Trophoblast cell (in vitro differentiated cells and primary cell): ENCODE measurements at regions not wholly inside any gene's neighbourhood (a gene's known extent, or its start where the extent isn't known, plus 50 kb on each side); places are given as distances from the start of the nearest gene placed in this dataset.

Experiments
- DNase-seq, 2 donors: peaks; one replicate each; pipeline ENCODE4 v3.0.0-alpha.2; 2016
- H2AFZ ChIP-seq: 2 replicates; pipeline ENCODE4 v1.6.1; 2013; ENCODE audit warnings: low read length, moderate library complexity, mild to moderate bottlenecking; ENCODE audit not compliant: insufficient read depth, poor library complexity
- H2AK5ac ChIP-seq: 2 replicates; pipeline ENCODE4 v1.6.1; 2013; ENCODE audit warnings: mild to moderate bottlenecking, low read length
- H2BK120ac ChIP-seq: 2 replicates; pipeline ENCODE4 v1.6.1; 2013; ENCODE audit warnings: low read length, mild to moderate bottlenecking, moderate library complexity; ENCODE audit not compliant: insufficient read depth, poor library complexity
- H2BK12ac ChIP-seq: 2 replicates; pipeline ENCODE4 v1.6.1; 2013; ENCODE audit warnings: mild to moderate bottlenecking, low read length, moderate library complexity
- H2BK5ac ChIP-seq: 2 replicates; pipeline ENCODE4 v1.6.1; 2013; ENCODE audit warnings: low read length, low read depth, moderate library complexity, mild to moderate bottlenecking; ENCODE audit not compliant: poor library complexity
- H3K14ac ChIP-seq: 2 replicates; pipeline ENCODE4 v1.6.1; 2013; ENCODE audit warnings: mild to moderate bottlenecking, low read length
- H3K18ac ChIP-seq: 2 replicates; pipeline ENCODE4 v1.6.1; 2013; ENCODE audit warnings: mild to moderate bottlenecking, low read length
- H3K23ac ChIP-seq: 2 replicates; pipeline ENCODE4 v1.6.1; 2013; ENCODE audit warnings: low read length
- H3K27ac ChIP-seq: 2 replicates; pipeline ENCODE4 v1.5.1; 2013; ENCODE audit warnings: low read depth, mild to moderate bottlenecking, inconsistent platforms, low read length, moderate library complexity
- H3K27me3 ChIP-seq: 2 replicates; pipeline ENCODE4 v1.6.1; 2013; ENCODE audit warnings: inconsistent platforms, mild to moderate bottlenecking, low read length, moderate library complexity; ENCODE audit not compliant: insufficient read depth
- H3K36me3 ChIP-seq, 2 experiments: 1 replicate in 1 of 2; 2 replicates in 1 of 2; pipeline ENCODE4 v1.6.1; 2013; ENCODE audit warnings: low read length in 2 of 2, mild to moderate bottlenecking in 2 of 2, moderate library complexity in 1 of 2; ENCODE audit not compliant: insufficient read depth in 2 of 2, control insufficient read depth in 1 of 2
- H3K4ac ChIP-seq: 2 replicates; pipeline ENCODE4 v1.6.1; 2013; ENCODE audit warnings: low read depth, mild to moderate bottlenecking, low read length, moderate library complexity
- H3K4me1 ChIP-seq, 2 experiments: 1 replicate in 1 of 2; 2 replicates in 1 of 2; pipeline ENCODE4 v1.6.1; 2013; ENCODE audit warnings: low read length in 2 of 2, mild to moderate bottlenecking in 2 of 2, moderate library complexity in 1 of 2; ENCODE audit not compliant: insufficient read depth in 2 of 2, control insufficient read depth in 1 of 2
- H3K4me2 ChIP-seq: 2 replicates; pipeline ENCODE4 v1.6.1; 2013; ENCODE audit warnings: inconsistent platforms, mild to moderate bottlenecking, low read length, moderate library complexity
- H3K4me3 ChIP-seq: 2 replicates; pipeline ENCODE4 v1.5.1; 2013; ENCODE audit warnings: mild to moderate bottlenecking, low read depth, low read length, inconsistent platforms
- H3K79me1 ChIP-seq: one replicate; pipeline ENCODE4 v1.6.1; 2013; ENCODE audit warnings: low read length
- H3K79me2 ChIP-seq: 2 replicates; pipeline ENCODE4 v1.6.1; 2013; ENCODE audit warnings: low read length, mild to moderate bottlenecking; ENCODE audit not compliant: control insufficient read depth, insufficient read depth, poor library complexity
- H3K9ac ChIP-seq: 2 replicates; pipeline ENCODE4 v1.6.1; 2013; ENCODE audit warnings: mild to moderate bottlenecking, low read length
- H3K9me3 ChIP-seq: 2 replicates; pipeline ENCODE4 v1.6.1; 2013; ENCODE audit warnings: low read depth, mild to moderate bottlenecking, control low read depth, inconsistent platforms, low read length; ENCODE audit not compliant: insufficient read depth
- H4K12ac ChIP-seq: 2 replicates; pipeline ENCODE4 v1.6.1; 2013; ENCODE audit warnings: low read depth, mild to moderate bottlenecking, low read length, moderate library complexity
- H4K8ac ChIP-seq: 2 replicates; pipeline ENCODE4 v1.6.1; 2013; ENCODE audit warnings: low read depth, mild to moderate bottlenecking, low read length, moderate library complexity
- H4K91ac ChIP-seq: one replicate; pipeline ENCODE4 v1.6.1; 2013; ENCODE audit warnings: low read depth, mild to moderate bottlenecking, low read length, moderate library complexity
- WGBS: extraction: QIAGEN DNeasy Blood & Tissue Kit; methylation state at CpG from one replicate; pipeline ENCODE4 v1.1.7; 2013; ENCODE audit warnings: missing lambda C conversion rate; ENCODE audit not compliant: insufficient read length, insufficient coverage; ENCODE audit errors: extremely low coverage; 5-methylcytosine and 5-hydroxymethylcytosine counted together

GRCh38 chr22:47230741-47231140 lies 468.3 kb downstream of the TBC1D22A start:
- no peak overlapping the region for H2AK5ac ChIP-seq
- H3K18ac ChIP-seq = no peak overlapping the region
- no peaks in the 10 kb centered on the region for H3K36me3 ChIP-seq
- H3K27me3 ChIP-seq = no peaks in the 10 kb centered on the region
- no peak overlapping the region for H2AFZ ChIP-seq
- no peak overlapping the region for H2BK5ac ChIP-seq
- H4K12ac ChIP-seq = no peak overlapping the region
- WGBS = no CpG with 5 or more reads among the region's 5 CpGs
- H2BK120ac ChIP-seq = no peak overlapping the region
- no peaks in the 10 kb centered on the region for H3K79me2 ChIP-seq
- no peak overlapping the region for H3K23ac ChIP-seq
- no peak overlapping the region for H3K4me3 ChIP-seq
- H4K91ac ChIP-seq = no peak overlapping the region
- H3K9ac ChIP-seq = no peak overlapping the region
- H3K4me1 ChIP-seq = no peaks in the 10 kb centered on the region
- H3K14ac ChIP-seq = no peak overlapping the region
- H3K9me3 ChIP-seq = peaks cover 37% of the 10 kb centered on the region
- H2BK12ac ChIP-seq = no peak overlapping the region
- no peak overlapping the region for H4K8ac ChIP-seq
- H3K4me2 ChIP-seq = no peak overlapping the region
- H3K4ac ChIP-seq = no peak overlapping the region
- no peak for DNase-seq
- H3K79me1 ChIP-seq = no peaks in the 10 kb centered on the region
- H3K27ac ChIP-seq = no peak overlapping the region

- Histone ChIP-seq H2BK5ac (no peak overlapping the region), H3K4me1 (no peaks in the 10 kb centered on the region), H3K4me2 (no peak overlapping the region), H4K8ac (no peak overlapping the region), H3K79me2 (no peaks in the 10 kb centered on the region), H3K9ac (no peak overlapping the region), H3K27me3 (no peaks in the 10 kb centered on the region), H3K79me1 (no peaks in the 10 kb centered on the region), H2BK12ac (no peak overlapping the region), H3K36me3 (no peaks in the 10 kb centered on the region), H3K4ac (no peak overlapping the region), H2BK120ac (no peak overlapping the region), H4K12ac (no peak overlapping the region), H3K23ac (no peak overlapping the region), H3K9me3 (peaks cover 38% of the 10 kb centered on the region), H2AFZ (no peak overlapping the region), H3K18ac (no peak overlapping the region), H3K27ac (no peak overlapping the region), H3K14ac (no peak overlapping the region), H4K91ac (no peak overlapping the region), H2AK5ac (no peak overlapping the region), H3K4me3 (no peak overlapping the region)
- DNase-seq = no peak
- WGBS = no CpG with 5 or more reads among the region's 7 CpGs
Observed at GRCh38 chr22:47230251-47230650, 467.8 kb downstream of the TBC1D22A start.

DNA sequence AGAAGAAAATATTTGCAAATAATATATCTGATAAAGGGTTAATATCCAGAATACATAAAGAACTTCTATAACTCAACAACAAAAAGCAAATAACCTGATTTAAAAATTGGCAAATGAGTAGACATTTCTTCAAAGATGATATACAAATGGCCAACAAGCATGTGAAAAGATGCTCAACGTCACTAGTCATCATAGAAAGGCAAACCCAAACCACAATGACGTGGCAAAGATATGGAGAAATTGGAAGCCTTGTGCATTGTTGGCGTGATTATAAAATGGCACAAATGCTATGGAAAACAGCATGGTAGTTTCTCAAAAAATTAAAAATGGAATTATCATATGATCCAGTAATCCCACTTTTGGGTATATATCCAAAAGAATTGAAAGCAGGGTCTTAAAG lies 466.3 kb downstream of the TBC1D22A start:
- H3K9ac ChIP-seq = no peak overlapping the region
- no peak overlapping the region for H3K4ac ChIP-seq
- no peak overlapping the region for H3K23ac ChIP-seq
- H2AK5ac ChIP-seq = no peak overlapping the region
- H2BK12ac ChIP-seq = no peak overlapping the region
- H4K91ac ChIP-seq = no peak overlapping the region
- H3K36me3 ChIP-seq = no peaks in the 10 kb centered on the region
- H3K79me1 ChIP-seq = no peaks in the 10 kb centered on the region
- no peak overlapping the region for H4K12ac ChIP-seq
- no peak overlapping the region for H3K4me3 ChIP-seq
- H4K8ac ChIP-seq = no peak overlapping the region
- H3K4me1 ChIP-seq = no peaks in the 10 kb centered on the region
- no peak overlapping the region for H2AFZ ChIP-seq
- no peak overlapping the region for H2BK5ac ChIP-seq
- no peaks in the 10 kb centered on the region for H3K27me3 ChIP-seq
- H3K79me2 ChIP-seq = no peaks in the 10 kb centered on the region
- H3K18ac ChIP-seq = no peak overlapping the region
- WGBS = no CpG with 5 or more reads among the region's 3 CpGs
- no peak for DNase-seq
- H3K27ac ChIP-seq = no peak overlapping the region
- H3K4me2 ChIP-seq = no peak overlapping the region
- peaks cover 40% of the 10 kb centered on the region for H3K9me3 ChIP-seq
- H3K14ac ChIP-seq = no peak overlapping the region
- H2BK120ac ChIP-seq = no peak overlapping the region

- H3K23ac ChIP-seq = no peak overlapping the region
- H3K79me1 ChIP-seq = no peaks in the 10 kb centered on the region
- H3K27ac ChIP-seq = no peak overlapping the region
- H3K36me3 ChIP-seq = no peaks in the 10 kb centered on the region
- no peak overlapping the region for H2AFZ ChIP-seq
- H4K8ac ChIP-seq = no peak overlapping the region
- no peak overlapping the region for H2BK5ac ChIP-seq
- no peak overlapping the region for H2BK12ac ChIP-seq
- H4K12ac ChIP-seq = no peak overlapping the region
- H3K27me3 ChIP-seq = no peaks in the 10 kb centered on the region
- no peaks in the 10 kb centered on the region for H3K4me1 ChIP-seq
- no peak overlapping the region for H2AK5ac ChIP-seq
- H3K4ac ChIP-seq = no peak overlapping the region
- H3K4me3 ChIP-seq = no peak overlapping the region
- H3K9ac ChIP-seq = no peak overlapping the region
- no peak overlapping the region for H4K91ac ChIP-seq
- H2BK120ac ChIP-seq = no peak overlapping the region
- H3K9me3 ChIP-seq = peaks cover 23% of the 10 kb centered on the region
- no peaks in the 10 kb centered on the region for H3K79me2 ChIP-seq
- H3K4me2 ChIP-seq = no peak overlapping the region
- no peak for DNase-seq
- H3K14ac ChIP-seq = no peak overlapping the region
- no peak overlapping the region for H3K18ac ChIP-seq
- no CpG with 5 or more reads among the region's 15 CpGs for WGBS
Observed at GRCh38 chr22:47225931-47226633, 463.6 kb downstream of the TBC1D22A start.
